Fibroblast of lung (primary cell): ENCODE measurements at regions not wholly inside any gene's neighbourhood (a gene's known extent, or its start where the extent isn't known, plus 50 kb on each side); places are given as distances from the start of the nearest gene placed in this dataset.

Source experiments
- EZH2 ChIP-seq: IDR thresholded peaks from 2 replicates; pipeline ENCODE4 v1.5.1; 2012; ENCODE audit warnings: low read length, control low read depth, mild to moderate bottlenecking; ENCODE audit errors: missing control alignments
- TF ChIP-seq, protein P1 (sequence below), 2 donors: IDR thresholded peaks in 1 of 2; conservative IDR thresholded peaks in 1 of 2; 1 replicate in 1 of 2; 2 replicates in 1 of 2; pipeline ENCODE4 v1.5.1; 2011 to 2012; ENCODE audit warnings: low read length in 2 of 2, control low read depth in 1 of 2, inconsistent platforms in 1 of 2, low read depth in 1 of 2, mild to moderate bottlenecking in 1 of 2

DNA sequence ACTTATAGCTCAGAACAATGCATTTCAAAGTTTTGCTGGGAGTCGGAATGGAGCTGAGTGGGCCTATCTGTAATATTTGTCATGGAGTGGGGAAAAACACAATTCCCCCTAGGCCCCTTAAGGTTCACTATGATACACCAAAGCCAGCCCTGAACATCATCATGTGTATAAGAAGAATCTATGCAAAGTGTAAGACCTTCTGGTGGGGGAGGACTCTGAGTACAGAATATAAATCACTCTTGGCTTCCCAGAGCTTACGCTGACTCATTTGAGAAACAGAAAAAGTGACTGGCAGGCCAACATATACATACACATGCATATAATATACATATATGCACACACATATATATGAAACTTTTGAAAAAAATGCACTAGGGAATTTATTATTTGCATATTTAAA is 54.1 kb upstream of the UBR2 start:
- TF ChIP-seq, protein P1, sequence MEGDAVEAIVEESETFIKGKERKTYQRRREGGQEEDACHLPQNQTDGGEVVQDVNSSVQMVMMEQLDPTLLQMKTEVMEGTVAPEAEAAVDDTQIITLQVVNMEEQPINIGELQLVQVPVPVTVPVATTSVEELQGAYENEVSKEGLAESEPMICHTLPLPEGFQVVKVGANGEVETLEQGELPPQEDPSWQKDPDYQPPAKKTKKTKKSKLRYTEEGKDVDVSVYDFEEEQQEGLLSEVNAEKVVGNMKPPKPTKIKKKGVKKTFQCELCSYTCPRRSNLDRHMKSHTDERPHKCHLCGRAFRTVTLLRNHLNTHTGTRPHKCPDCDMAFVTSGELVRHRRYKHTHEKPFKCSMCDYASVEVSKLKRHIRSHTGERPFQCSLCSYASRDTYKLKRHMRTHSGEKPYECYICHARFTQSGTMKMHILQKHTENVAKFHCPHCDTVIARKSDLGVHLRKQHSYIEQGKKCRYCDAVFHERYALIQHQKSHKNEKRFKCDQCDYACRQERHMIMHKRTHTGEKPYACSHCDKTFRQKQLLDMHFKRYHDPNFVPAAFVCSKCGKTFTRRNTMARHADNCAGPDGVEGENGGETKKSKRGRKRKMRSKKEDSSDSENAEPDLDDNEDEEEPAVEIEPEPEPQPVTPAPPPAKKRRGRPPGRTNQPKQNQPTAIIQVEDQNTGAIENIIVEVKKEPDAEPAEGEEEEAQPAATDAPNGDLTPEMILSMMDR (conservative IDR thresholded peaks at IDR 0.05 in 1 of 2, IDR thresholded peaks at IDR 0.05 in 1 of 2; ENCODE audit: low read depth in 1 of 2, low read length in 2 of 2): no peak
- TF ChIP-seq EZH2: no peak
